Inflammatory macrophage treated with lipopolysaccharide for 4 hours (primary cell): ENCODE measurements at regions not wholly inside any gene's neighbourhood (a gene's known extent, or its start where the extent isn't known, plus 50 kb on each side); places are given as distances from the start of the nearest gene placed in this dataset.

Experiments
- DNase-seq: peaks from one replicate; pipeline ENCODE4 v3.0.0-alpha.2; 2020

DNA sequence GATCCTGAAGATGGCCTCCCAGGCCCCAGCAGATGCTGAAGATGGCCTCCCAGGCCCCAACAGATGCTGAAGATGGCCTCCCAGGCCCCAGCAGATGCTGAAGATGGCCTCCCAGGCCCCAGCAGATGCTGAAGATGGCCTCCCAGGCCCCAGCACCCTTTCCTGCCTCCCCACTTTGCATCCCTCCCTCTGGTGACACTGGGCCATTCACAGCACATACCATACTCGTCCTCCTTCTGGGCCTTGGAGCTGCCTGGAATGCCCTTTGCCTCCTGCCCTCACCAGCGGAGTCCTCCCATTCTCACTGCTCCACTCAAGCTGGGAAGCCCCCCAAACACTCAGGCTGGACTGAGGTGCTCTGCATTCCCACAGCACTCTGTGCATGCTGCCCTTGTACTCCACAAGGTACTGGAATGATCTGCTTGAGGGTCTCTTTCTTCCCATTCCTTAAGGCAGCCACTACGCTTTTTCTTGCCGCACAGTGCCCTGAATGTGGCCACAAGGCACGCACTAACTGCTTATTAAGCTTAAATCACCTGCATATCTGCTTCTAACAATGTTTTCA is 550.0 kb downstream of the BNC2 start:
- DNase-seq, result no peak

DNA sequence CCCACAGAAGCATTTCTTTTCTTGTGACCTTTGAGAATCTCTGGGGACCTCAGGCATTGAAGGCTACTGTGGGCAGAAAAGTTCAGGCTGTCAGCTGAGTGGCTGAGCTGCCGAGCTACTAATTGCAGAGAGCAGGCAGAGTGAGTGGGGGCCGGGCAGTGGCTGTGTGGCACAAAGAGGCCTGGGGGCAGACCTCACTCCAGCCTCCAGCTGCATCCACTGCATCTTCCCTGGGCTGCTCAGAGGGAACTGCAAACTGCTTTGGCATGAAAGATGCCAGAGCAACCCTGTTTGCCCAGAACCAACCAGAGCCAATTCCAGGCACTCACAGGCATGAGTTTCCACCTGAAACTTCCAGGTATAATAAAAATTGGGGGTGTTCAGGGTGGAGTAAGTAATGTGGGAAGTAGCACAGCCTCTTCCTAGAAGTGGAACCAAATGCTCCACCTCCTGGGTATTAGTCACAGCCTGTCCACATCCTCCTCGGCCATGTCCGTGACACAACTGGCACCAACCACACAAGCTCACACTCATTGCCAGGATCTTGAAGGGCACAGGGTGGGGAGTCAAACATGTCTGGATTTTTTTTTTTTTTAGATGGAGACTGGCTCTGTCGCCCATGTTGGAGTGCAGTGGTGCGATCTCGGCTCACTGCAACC is 548.9 kb downstream of the BNC2 start:
- peak; percentile 59 for DNase-seq

- no peak for DNase-seq
Observed at GRCh38 chr9:16322849-16323248, 547.6 kb downstream of the BNC2 start.

- DNase-seq, result no peak
Observed at GRCh38 chr9:16325966-16326365, 544.5 kb downstream of the BNC2 start.

- no peak for DNase-seq
Observed at GRCh38 chr9:16328349-16328748, 542.1 kb downstream of the BNC2 start.

GRCh38 chr9:16329671-16330113 is 540.8 kb downstream of the BNC2 start:
- no peak for DNase-seq

- no peak for DNase-seq
Observed at GRCh38 chr9:16331031-16331430, 539.4 kb downstream of the BNC2 start.

DNA sequence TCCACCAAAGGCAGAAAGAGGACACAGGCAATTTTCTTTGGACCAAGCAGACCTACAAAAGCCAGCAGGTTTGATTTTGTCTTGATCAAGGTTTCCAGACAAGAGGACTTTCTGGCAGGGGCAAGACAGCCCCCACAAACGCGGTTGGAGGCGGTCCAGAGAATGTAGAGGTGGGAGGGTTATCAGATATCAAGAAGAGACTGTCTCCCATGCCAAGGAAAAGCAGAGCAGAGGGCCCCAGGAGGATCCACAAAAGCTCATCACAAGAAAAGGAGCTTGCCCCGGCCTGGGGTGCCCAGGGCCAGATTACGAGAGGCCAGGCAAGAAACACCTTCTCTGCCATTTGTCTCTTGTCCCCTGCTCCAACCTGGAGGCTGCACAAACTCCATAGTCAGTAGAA is 538.9 kb downstream of the BNC2 start:
- DNase-seq, result no peak

GRCh38 chr9:16333691-16334090 is 536.8 kb downstream of the BNC2 start:
- DNase-seq, result peak; percentile 34

DNA sequence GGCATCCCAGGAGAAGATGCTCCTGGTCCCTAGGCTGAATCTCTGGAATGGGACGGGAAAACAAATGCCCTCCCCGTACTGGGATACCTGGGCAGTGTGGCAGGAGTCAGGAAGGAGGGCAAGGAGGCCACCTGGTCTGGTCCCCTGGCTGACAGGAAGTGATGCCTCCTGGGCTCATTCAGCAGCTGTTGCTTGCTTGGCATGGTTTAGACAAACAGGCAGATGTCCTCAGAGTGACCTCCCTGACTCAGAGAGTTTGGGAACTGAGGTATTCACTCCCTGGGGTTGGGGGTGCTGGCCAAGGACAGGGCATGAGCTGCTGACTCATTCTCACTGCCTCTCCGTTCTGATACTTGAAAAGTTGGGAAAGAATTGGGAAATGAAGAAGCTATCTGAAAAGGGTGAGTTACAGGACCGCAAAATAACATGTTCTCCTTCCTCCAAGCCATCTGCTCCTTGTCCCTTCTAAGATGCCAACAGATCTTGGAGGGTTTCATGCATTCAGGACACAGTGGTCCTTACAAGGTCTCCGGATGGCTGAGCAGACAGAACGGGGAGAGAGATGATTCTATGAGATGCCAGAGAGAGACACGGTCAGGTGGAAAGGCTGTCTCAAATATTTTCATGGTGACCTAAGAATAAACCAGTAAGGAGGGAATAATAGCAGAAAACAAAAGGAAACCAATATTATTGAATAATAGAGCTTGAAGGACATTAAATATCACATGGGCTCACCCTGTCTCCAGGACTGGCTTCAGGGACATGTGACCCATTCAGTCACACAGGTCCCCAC is 534.5 kb downstream of the BNC2 start:
- DNase-seq, result peak; percentile 81

GRCh38 chr9:16336833-16337232 is 533.6 kb downstream of the BNC2 start:
- no peak for DNase-seq

DNA sequence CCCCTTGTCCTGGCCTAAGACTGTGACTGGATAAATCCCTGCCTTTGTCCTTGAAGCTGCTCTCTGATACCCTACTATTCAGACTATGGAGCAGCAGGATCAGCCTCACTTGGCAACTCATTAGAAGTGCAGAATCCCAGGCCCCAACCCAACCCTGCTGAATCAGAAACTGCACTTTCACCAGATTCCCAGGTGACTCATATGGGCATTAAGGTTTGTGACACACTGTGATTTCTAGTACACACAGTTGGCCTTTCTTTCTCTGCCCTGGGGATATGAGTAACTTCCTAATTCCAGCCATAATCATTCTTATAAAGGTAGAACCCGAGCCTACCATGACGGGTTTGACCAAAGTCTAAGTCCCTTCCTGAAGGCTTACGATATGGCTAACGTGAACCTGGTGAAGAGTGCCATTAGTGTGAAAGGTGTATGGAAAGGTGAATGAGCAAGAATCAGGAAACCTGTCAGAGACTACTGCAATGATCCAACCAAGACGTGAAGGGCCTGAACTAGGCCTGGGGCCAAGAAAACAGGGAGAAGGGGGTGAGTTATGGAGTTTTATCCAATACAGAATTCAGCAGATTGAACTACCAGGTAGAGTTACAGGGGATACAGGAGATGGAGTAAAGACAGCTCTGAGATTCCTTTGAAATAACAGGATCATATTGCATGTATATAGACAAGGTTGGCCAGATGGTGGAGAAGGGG is 533.0 kb downstream of the BNC2 start:
- peak; percentile 45 for DNase-seq

DNA sequence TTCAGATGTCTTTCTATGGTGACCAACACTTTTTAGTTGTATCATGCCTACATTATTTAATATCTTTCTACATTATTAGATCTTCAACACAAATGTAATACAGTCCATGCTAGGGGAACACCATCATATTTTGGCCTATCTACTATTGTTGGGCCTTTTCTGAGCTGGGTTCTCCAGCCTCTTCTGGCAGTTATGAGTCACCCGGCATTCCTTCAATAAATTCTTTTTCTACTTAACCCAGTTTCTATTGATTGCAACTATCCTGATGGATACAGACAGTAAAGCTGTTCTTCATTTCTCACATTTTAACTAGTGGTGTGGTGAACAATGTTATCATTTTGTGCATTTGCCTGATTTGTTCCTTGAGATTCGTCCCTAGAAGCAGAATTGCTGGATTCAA is 529.3 kb downstream of the BNC2 start:
- no peak for DNase-seq

DNA sequence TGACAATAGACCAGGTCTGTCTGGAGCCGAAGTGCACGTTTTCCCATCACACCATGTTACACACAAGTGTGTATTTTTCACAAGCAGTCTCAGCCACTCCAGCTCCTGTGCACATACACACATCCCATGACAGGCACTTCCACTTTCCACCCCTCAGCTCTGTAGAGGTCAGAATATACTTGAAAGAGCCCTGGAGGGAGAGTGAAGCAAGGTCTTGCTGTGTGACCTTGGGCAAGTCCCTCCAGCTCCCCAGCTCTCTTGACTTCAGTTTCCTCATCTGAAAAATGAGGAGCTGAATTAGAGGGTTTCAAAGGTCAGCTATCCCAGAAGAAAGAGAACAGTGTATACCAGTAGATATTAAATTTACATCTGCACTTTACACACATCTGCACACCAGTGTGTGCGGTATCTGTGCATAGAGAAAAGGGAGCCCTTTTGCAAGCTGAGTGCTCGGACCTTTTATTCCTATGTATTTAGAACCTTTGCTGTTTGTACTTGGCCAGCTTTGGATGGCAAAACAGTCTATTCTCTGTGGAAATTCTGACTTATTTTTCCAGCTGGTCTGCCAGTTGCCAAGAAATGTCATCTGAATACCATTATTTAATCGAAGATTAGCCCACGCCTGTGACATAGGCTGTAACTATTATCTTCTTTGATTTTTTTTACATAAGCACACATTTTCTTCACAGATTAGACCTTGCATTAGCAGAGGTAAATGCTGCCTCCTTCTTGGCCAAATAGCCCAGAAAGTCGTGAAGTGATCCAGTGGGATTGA is 528.0 kb downstream of the BNC2 start:
- DNase-seq, result peak; percentile 80

DNA sequence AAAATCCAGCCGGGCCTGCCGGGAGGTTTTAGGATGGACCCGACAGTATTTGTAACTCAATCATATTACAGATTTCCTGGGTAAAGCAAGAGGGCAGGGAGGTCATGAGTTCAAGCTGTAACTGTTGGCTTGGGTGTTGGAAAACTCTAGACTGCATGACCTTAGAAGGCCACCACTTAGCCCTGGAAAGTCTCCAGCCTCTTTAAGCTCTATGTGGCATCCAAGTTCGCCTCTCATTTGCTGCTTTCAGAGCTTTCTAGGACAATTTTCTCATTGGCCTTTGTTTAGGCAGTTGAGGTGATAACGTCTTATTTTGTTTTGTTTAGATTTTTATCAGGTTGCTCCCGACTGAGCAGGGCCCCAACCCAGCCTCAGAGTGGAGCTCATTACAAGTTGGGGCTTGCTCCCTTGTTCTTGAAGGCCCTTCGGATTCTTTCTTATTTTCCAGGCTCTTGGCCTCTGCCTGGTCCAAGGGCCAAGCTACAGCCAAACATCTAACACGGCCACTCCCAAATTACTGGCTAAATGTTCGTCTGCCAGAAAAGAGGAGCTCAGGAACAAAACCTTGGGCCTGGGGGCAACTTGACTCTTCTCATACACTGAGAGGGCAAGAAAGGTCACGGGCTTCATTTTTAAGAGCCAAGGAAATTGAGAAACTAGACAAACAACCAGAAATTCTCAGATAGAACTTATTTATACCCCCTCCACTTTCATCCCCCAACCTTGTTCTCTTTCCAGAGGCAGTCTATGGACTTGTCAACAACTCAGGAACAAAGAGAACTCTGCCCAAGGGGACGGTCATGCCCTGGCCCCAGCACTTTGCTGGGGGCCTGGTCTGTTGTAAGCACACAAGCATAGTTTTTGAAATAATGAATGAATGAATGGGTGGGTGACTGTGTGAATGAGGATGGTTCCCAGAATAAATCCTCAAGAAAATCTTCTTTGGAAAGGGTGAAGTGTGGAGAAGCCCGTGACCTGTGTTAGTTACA is 526.9 kb downstream of the BNC2 start:
- DNase-seq, result no peak

GRCh38 chr9:16344343-16344742 is 526.1 kb downstream of the BNC2 start:
- DNase-seq, result no peak

GRCh38 chr9:16345902-16346301 is 524.6 kb downstream of the BNC2 start:
- DNase-seq, result peak; percentile 53

GRCh38 chr9:16347886-16348285 is 522.6 kb downstream of the BNC2 start:
- DNase-seq, result no peak

DNA sequence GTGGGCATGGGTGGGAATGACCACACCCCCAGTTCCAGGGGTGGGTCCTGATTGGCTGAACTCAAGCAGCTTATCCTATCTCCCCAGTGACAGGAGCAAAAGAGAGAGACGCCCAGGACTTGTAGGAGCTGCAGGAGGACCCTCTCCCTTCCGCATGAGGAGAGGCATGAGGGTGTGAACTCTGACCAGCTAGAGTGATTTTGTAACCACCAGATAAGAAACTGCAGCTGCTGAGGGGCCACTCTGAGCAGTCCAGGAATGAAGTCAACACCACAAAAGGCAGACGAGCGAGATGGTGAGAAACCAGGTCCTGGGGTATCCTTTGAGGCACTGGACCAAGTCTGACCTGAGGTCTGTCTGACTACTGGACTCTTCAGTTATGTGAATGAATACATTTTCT is 521.9 kb downstream of the BNC2 start:
- no peak for DNase-seq

DNA sequence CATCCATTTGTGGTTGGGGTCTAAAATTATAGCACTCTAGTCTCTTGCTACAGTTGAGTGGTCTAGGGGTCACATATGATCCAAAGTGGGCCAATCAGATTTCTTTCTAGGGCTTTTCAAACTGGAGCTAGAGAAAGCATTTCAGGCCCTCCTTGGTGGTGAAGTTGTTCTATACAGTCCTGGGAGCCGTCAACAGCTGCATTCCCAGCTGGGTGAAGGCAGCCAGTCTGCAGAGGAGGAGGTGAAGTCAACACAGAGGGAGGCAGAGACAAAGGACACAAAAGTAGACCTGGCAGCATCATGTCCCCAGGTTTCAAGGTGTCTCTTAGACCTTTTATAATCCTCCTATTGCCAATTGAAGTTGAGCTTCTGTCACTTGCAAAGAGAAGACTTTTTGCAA is 518.2 kb downstream of the BNC2 start:
- DNase-seq, result no peak

GRCh38 chr9:16352791-16353401 is 517.6 kb downstream of the BNC2 start:
- no peak for DNase-seq
